ENCODE measurements at regions not wholly inside any gene's neighbourhood (a gene's known extent, or its start where the extent isn't known, plus 50 kb on each side); places are given as distances from the start of the nearest gene placed in this dataset.

DNA sequence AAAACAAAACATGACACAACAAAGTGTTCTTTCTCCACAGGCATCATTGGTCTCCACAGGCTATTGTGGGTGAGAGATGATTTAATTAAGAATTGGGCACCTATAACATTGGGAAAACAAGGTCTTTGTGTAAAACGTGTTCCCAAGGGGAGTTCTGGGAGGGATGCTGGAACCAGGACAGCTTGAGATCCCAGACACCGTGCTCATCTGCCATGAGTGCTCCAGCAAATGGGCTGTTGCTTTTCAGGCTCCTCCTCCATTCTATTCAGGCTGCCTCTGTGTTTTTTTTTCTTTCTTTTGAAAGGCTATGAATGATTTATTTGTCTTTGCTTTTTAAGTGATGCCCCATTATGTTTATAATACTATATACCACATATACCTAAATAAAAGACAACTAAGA, 122.4 kb downstream of the DACT1 start:
- FAIRE-seq: no peak
- 4% methylated on average over 2 of the region's 2 CpGs for WGBS (ENCODE audit: low lambda C conversion rate)
- Histone ChIP-seq H3K79me2 (ENCODE audit: insufficient read depth, low read length) (no peaks in the 10 kb centered on the region), H3K9me3 (ENCODE audit: low read length) (no peaks in the 10 kb centered on the region), H2AFZ (ENCODE audit: low read length) (no peak overlapping the region), H3K36me3 (replicated peaks in 1 of 2; ENCODE audit: control insufficient read depth in 1 of 2, insufficient read depth in 2 of 2, low read length in 2 of 2) (no peaks in the 10 kb centered on the region), H3K4me1 (ENCODE audit: insufficient read depth, low read length) (no peaks in the 10 kb centered on the region), H3K9ac (ENCODE audit: insufficient read depth, low read depth, low read length) (no peak overlapping the region), H3K27me3 (ENCODE audit: control insufficient read depth in 1 of 2, insufficient read depth in 2 of 2, low read length in 2 of 2) (no peaks in the 10 kb centered on the region), H3K4me3 (replicated peaks in 1 of 3; ENCODE audit: insufficient read depth in 1 of 3, low read depth in 2 of 3, low read length in 3 of 3) (no peak overlapping the region), H3K27ac (ENCODE audit: extremely low read length, insufficient read depth, low read length) (no peak overlapping the region), H4K20me1 (ENCODE audit: insufficient read depth, low read length) (no peaks in the 10 kb centered on the region), H3K4me2 (ENCODE audit: low read depth, low read length) (no peak overlapping the region)
- in situ Hi-C loops (cut with HindIII; ENCODE audit: extremely low pct_ligation_motif_present, low pct_unique_long_range_greater_than_20kb) (no loop called here), intact Hi-C loops (cut with micrococcal nuclease; ENCODE audit: unreplicated experiment) (no loop called here)
- no TSS peak for BruUV-seq (replicated peaks)
- no peak for ATAC-seq
- ChIA-PET CTCF (ENCODE audit: low intra/inter-chr PET ratio, low total read pairs) (no interaction called here), POLR2A (no interaction called here)
- DNase-seq (ENCODE audit: low spot score): no peak
- TF ChIP-seq STAT5B (CRISPR knock-in tag; IDR thresholded peaks at IDR 0.05): no peak
- no peak for TF ChIP-seq FOXC1 (CRISPR knock-in tag; IDR thresholded peaks at IDR 0.05; ENCODE audit: borderline replicate concordance)
- no peak for TF ChIP-seq MXD4 (CRISPR knock-in tag; IDR thresholded peaks at IDR 0.05)
- TF ChIP-seq ZFP62 (CRISPR knock-in tag; IDR thresholded peaks at IDR 0.05): no peak
- TF ChIP-seq ZNF430 (CRISPR knock-in tag; IDR thresholded peaks at IDR 0.05): no peak
- no peak for TF ChIP-seq ARNT (IDR thresholded peaks at IDR 0.05)
- TF ChIP-seq, protein P1, sequence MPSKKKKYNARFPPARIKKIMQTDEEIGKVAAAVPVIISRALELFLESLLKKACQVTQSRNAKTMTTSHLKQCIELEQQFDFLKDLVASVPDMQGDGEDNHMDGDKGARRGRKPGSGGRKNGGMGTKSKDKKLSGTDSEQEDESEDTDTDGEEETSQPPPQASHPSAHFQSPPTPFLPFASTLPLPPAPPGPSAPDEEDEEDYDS (CRISPR knock-in tag; IDR thresholded peaks at IDR 0.05): no peak
- TF ChIP-seq ZNF326 (CRISPR knock-in tag; IDR thresholded peaks at IDR 0.05; ENCODE audit: borderline replicate concordance): no peak
- TF ChIP-seq, protein P2, sequence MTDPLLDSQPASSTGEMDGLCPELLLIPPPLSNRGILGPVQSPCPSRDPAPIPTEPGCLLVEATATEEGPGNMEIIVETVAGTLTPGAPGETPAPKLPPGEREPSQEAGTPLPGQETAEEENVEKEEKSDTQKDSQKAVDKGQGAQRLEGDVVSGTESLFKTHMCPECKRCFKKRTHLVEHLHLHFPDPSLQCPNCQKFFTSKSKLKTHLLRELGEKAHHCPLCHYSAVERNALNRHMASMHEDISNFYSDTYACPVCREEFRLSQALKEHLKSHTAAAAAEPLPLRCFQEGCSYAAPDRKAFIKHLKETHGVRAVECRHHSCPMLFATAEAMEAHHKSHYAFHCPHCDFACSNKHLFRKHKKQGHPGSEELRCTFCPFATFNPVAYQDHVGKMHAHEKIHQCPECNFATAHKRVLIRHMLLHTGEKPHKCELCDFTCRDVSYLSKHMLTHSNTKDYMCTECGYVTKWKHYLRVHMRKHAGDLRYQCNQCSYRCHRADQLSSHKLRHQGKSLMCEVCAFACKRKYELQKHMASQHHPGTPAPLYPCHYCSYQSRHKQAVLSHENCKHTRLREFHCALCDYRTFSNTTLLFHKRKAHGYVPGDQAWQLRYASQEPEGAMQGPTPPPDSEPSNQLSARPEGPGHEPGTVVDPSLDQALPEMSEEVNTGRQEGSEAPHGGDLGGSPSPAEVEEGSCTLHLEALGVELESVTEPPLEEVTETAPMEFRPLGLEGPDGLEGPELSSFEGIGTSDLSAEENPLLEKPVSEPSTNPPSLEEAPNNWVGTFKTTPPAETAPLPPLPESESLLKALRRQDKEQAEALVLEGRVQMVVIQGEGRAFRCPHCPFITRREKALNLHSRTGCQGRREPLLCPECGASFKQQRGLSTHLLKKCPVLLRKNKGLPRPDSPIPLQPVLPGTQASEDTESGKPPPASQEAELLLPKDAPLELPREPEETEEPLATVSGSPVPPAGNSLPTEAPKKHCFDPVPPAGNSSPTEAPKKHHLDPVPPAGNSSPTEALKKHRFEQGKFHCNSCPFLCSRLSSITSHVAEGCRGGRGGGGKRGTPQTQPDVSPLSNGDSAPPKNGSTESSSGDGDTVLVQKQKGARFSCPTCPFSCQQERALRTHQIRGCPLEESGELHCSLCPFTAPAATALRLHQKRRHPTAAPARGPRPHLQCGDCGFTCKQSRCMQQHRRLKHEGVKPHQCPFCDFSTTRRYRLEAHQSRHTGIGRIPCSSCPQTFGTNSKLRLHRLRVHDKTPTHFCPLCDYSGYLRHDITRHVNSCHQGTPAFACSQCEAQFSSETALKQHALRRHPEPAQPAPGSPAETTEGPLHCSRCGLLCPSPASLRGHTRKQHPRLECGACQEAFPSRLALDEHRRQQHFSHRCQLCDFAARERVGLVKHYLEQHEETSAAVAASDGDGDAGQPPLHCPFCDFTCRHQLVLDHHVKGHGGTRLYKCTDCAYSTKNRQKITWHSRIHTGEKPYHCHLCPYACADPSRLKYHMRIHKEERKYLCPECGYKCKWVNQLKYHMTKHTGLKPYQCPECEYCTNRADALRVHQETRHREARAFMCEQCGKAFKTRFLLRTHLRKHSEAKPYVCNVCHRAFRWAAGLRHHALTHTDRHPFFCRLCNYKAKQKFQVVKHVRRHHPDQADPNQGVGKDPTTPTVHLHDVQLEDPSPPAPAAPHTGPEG (CRISPR knock-in tag; IDR thresholded peaks at IDR 0.05): no peak
- no peak for TF ChIP-seq AHR (CRISPR knock-in tag; IDR thresholded peaks at IDR 0.05)
- TF ChIP-seq, protein P3, sequence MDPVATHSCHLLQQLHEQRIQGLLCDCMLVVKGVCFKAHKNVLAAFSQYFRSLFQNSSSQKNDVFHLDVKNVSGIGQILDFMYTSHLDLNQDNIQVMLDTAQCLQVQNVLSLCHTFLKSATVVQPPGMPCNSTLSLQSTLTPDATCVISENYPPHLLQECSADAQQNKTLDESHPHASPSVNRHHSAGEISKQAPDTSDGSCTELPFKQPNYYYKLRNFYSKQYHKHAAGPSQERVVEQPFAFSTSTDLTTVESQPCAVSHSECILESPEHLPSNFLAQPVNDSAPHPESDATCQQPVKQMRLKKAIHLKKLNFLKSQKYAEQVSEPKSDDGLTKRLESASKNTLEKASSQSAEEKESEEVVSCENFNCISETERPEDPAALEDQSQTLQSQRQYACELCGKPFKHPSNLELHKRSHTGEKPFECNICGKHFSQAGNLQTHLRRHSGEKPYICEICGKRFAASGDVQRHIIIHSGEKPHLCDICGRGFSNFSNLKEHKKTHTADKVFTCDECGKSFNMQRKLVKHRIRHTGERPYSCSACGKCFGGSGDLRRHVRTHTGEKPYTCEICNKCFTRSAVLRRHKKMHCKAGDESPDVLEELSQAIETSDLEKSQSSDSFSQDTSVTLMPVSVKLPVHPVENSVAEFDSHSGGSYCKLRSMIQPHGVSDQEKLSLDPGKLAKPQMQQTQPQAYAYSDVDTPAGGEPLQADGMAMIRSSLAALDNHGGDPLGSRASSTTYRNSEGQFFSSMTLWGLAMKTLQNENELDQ (CRISPR knock-in tag; IDR thresholded peaks at IDR 0.05; ENCODE audit: borderline replicate concordance): no peak
- no peak for TF ChIP-seq ZNF441 (CRISPR knock-in tag; IDR thresholded peaks at IDR 0.05; ENCODE audit: borderline replicate concordance)
- TF ChIP-seq, protein P4, sequence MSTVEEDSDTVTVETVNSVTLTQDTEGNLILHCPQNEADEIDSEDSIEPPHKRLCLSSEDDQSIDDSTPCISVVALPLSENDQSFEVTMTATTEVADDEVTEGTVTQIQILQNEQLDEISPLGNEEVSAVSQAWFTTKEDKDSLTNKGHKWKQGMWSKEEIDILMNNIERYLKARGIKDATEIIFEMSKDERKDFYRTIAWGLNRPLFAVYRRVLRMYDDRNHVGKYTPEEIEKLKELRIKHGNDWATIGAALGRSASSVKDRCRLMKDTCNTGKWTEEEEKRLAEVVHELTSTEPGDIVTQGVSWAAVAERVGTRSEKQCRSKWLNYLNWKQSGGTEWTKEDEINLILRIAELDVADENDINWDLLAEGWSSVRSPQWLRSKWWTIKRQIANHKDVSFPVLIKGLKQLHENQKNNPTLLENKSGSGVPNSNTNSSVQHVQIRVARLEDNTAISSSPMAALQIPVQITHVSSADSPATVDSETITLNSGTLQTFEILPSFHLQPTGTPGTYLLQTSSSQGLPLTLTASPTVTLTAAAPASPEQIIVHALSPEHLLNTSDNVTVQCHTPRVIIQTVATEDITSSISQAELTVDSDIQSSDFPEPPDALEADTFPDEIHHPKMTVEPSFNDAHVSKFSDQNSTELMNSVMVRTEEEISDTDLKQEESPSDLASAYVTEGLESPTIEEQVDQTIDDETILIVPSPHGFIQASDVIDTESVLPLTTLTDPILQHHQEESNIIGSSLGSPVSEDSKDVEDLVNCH (CRISPR knock-in tag; IDR thresholded peaks at IDR 0.05): no peak
- no peak for TF ChIP-seq ZNF256 (CRISPR knock-in tag; conservative IDR thresholded peaks at IDR 0.05)

Data from HepG2 (cell line).